Fibroblast of pulmonary artery (primary cell): ENCODE measurements at regions not wholly inside any gene's neighbourhood (a gene's known extent, or its start where the extent isn't known, plus 50 kb on each side); places are given as distances from the start of the nearest gene placed in this dataset.

Source experiments
- DNase-seq: peaks from one replicate; pipeline ENCODE4 v3.0.0-alpha.2; 2010; ENCODE audit warnings: low read depth
- H3K4me3 ChIP-seq: replicated peaks from 2 replicates; pipeline ENCODE4 v1.5.1; 2011; ENCODE audit warnings: low read depth, mild to moderate bottlenecking, control low read depth, low read length, moderate library complexity
- CTCF ChIP-seq: IDR thresholded peaks from 2 replicates; pipeline ENCODE4 v1.5.1; 2011; ENCODE audit warnings: mild to moderate bottlenecking, control low read depth, low read length, inconsistent platforms; ENCODE audit errors: missing control alignments

GRCh38 chr10:21003240-21003822 lies 106.2 kb upstream of the NEBL start:
- H3K4me3 ChIP-seq: no peak overlapping the region
- TF ChIP-seq CTCF: no peak

GRCh38 chr10:21002091-21002878 lies 105.2 kb upstream of the NEBL start:
- peak; percentile 89 for DNase-seq
- no peak overlapping the region for H3K4me3 ChIP-seq
- TF ChIP-seq CTCF: no peak

More at GRCh38 chr10:21003240-21003822, 106.2 kb upstream of the NEBL start:
- no peak for DNase-seq

GRCh38 chr10:20999699-21000098 lies 102.6 kb upstream of the NEBL start:
- TF ChIP-seq CTCF: no peak
- H3K4me3 ChIP-seq: no peak overlapping the region
- no peak for DNase-seq

- no peak for DNase-seq
- H3K4me3 ChIP-seq: no peak overlapping the region
- no peak for TF ChIP-seq CTCF
Observed at GRCh38 chr10:20998036-20998435, 100.9 kb upstream of the NEBL start.

GRCh38 chr10:20995123-20995987 lies 98.2 kb upstream of the NEBL start:
- H3K4me3 ChIP-seq: peak overlapping the region; percentile 6
- TF ChIP-seq CTCF: no peak
- DNase-seq: peak; percentile 31

GRCh38 chr10:20993830-20994527 lies 96.9 kb upstream of the NEBL start:
- no peak overlapping the region for H3K4me3 ChIP-seq
- no peak for DNase-seq
- TF ChIP-seq CTCF: no peak
